SHP77 (cell line): ENCODE measurements at regions not wholly inside any gene's neighbourhood (a gene's known extent, or its start where the extent isn't known, plus 50 kb on each side); places are given as distances from the start of the nearest gene placed in this dataset.

ENCODE experiments used
- DNase-seq, 2 experiments: peaks; one replicate each; lab custom pipeline; 2025; lab: John Stamatoyannopoulos, UW

- peak in 1 of 2 experiments; percentile 20 for DNase-seq
Observed at GRCh38 chr14:29459969-29460560, 467.6 kb downstream of the PRKD1 start.

- no peak for DNase-seq
Observed at GRCh38 chr14:29461101-29461500, 466.5 kb downstream of the PRKD1 start.

- DNase-seq: no peak
Observed at GRCh38 chr14:29461506-29461905, 466.1 kb downstream of the PRKD1 start.

- no peak for DNase-seq
Observed at GRCh38 chr14:29462321-29462720, 465.3 kb downstream of the PRKD1 start.

- DNase-seq: no peak
Observed at GRCh38 chr14:29462772-29463171, 464.9 kb downstream of the PRKD1 start.

GRCh38 chr14:29463727-29464395 lies 463.8 kb downstream of the PRKD1 start:
- DNase-seq: no peak

- peak; percentile 46 to 55 for DNase-seq
Observed at GRCh38 chr14:29465095-29465494, 462.6 kb downstream of the PRKD1 start.

- DNase-seq: no peak
Observed at GRCh38 chr14:29475641-29476040, 452.0 kb downstream of the PRKD1 start.

- no peak for DNase-seq
Observed at GRCh38 chr14:29486132-29486531, 441.5 kb downstream of the PRKD1 start.

GRCh38 chr14:29489911-29490425 lies 437.7 kb downstream of the PRKD1 start:
- DNase-seq: no peak

GRCh38 chr14:29493849-29494248 lies 433.8 kb downstream of the PRKD1 start:
- DNase-seq: no peak

GRCh38 chr14:29494312-29494711 lies 433.3 kb downstream of the PRKD1 start:
- DNase-seq: no peak

GRCh38 chr14:29503903-29504302 lies 423.7 kb downstream of the PRKD1 start:
- no peak for DNase-seq

GRCh38 chr14:29518335-29518734 lies 409.3 kb downstream of the PRKD1 start:
- DNase-seq: peak in 1 of 2 experiments; percentile 36

- DNase-seq: peak; percentile 56
Observed at GRCh38 chr14:29521526-29522137, 406.0 kb downstream of the PRKD1 start.
